HG02759 (cell line): ENCODE measurements at regions not wholly inside any gene's neighbourhood (a gene's known extent, or its start where the extent isn't known, plus 50 kb on each side); places are given as distances from the start of the nearest gene placed in this dataset.
"Not testable (repeated sequence)": the region's sequence is repeated elsewhere in the genome, so short reads cannot be mapped to it uniquely, and the experiment has no call there.

Experiments used
- ATAC-seq: cut with Tn5 transposase; IDR thresholded peaks from one replicate; pipeline ENCODE4 v1.9.1; 2021; ENCODE audit warnings: mild to moderate bottlenecking, moderate library complexity; ENCODE audit not compliant: unreplicated experiment

GRCh38 chr3:174336784-174337183 lies 522.4 kb upstream of the NAALADL2 start:
- ATAC-seq: no peak

GRCh38 chr3:174337227-174337626 lies 521.9 kb upstream of the NAALADL2 start:
- ATAC-seq: no peak

- no peak for ATAC-seq
These were observed 518.2 kb upstream of the NAALADL2 start for GRCh38 chr3:174340624-174341587.

- ATAC-seq: no peak
These were observed 517.0 kb upstream of the NAALADL2 start for GRCh38 chr3:174342171-174342570.

GRCh38 chr3:174342941-174343501 lies 516.1 kb upstream of the NAALADL2 start:
- no peak for ATAC-seq

- ATAC-seq: no peak
These were observed 513.0 kb upstream of the NAALADL2 start for GRCh38 chr3:174346141-174346540.

- no peak for ATAC-seq
These were observed 512.6 kb upstream of the NAALADL2 start for GRCh38 chr3:174346571-174346970.

GRCh38 chr3:174347474-174348138 lies 511.5 kb upstream of the NAALADL2 start:
- no peak for ATAC-seq

- ATAC-seq: no peak
These were observed 506.9 kb upstream of the NAALADL2 start for GRCh38 chr3:174352227-174352626.

GRCh38 chr3:174355505-174355904 lies 503.6 kb upstream of the NAALADL2 start:
- ATAC-seq: no peak

GRCh38 chr3:174356596-174356995 lies 502.5 kb upstream of the NAALADL2 start:
- ATAC-seq: no peak

- ATAC-seq: no peak
These were observed 500.9 kb upstream of the NAALADL2 start for GRCh38 chr3:174358252-174358651.

GRCh38 chr3:174362556-174362955 lies 496.6 kb upstream of the NAALADL2 start:
- ATAC-seq: no peak

GRCh38 chr3:174363256-174363655 lies 495.9 kb upstream of the NAALADL2 start:
- ATAC-seq: no peak

- ATAC-seq: no peak
These were observed 493.3 kb upstream of the NAALADL2 start for GRCh38 chr3:174365796-174366195.

GRCh38 chr3:174366904-174367303 lies 492.2 kb upstream of the NAALADL2 start:
- not testable (repeated sequence) for ATAC-seq

GRCh38 chr3:174376346-174376745 lies 482.8 kb upstream of the NAALADL2 start:
- no peak for ATAC-seq

GRCh38 chr3:174377096-174377495 lies 482.0 kb upstream of the NAALADL2 start:
- no peak for ATAC-seq

- no peak for ATAC-seq
These were observed 481.4 kb upstream of the NAALADL2 start for GRCh38 chr3:174377684-174378083.

GRCh38 chr3:174382878-174383277 lies 476.3 kb upstream of the NAALADL2 start:
- no peak for ATAC-seq

- ATAC-seq: no peak
These were observed 471.4 kb upstream of the NAALADL2 start for GRCh38 chr3:174387736-174388135.

GRCh38 chr3:174397848-174398247 lies 461.3 kb upstream of the NAALADL2 start:
- no peak for ATAC-seq
